ENCODE measurements at regions not wholly inside any gene's neighbourhood (a gene's known extent, or its start where the extent isn't known, plus 50 kb on each side); places are given as distances from the start of the nearest gene placed in this dataset.

DNA sequence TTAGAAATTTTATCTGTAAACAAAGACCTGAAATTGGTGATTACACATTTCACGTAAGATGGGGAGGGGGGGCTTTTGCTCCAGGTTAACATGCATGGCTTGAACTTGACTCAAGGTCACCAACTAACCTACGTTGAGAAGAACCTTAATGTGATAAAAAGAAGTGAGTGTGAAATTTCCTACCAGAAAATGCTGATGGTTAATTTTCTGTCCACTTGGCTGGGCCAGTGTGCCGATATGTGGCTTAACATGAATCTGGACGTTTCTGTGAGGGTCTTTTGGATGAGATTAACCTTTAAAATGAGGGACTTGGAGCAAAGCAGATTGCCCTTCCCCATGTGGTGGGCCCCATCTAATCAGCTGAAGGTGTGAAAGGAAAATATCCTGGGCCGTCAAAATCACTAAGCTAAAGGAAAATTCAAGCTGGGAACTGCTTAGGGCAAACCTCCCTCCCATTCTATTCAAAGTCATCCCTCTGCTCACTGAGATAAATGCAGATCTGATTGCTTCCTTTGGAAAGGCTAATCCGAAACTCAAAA lies 107.3 kb upstream of the ENPP6 start:
- Histone ChIP-seq H3T11ph (ENCODE audit: low read length) (no peak overlapping the region), H2BK12ac (ENCODE audit: insufficient read length, low read depth, low read length) (no peak overlapping the region), H2AK5ac (ENCODE audit: insufficient read length, low read length) (no peak overlapping the region), H3K4me2 (ENCODE audit: insufficient read depth, insufficient read length, low read length) (no peak overlapping the region), H3K4me1 (ENCODE audit: insufficient read depth, low read length) (no peaks in the 10 kb centered on the region), H4K8ac (replicated peaks; ENCODE audit: insufficient read length, low read depth, low read length) (no peak overlapping the region), H3K79me2 (ENCODE audit: insufficient read depth, low read length) (no peaks in the 10 kb centered on the region), H2BK5ac (ENCODE audit: insufficient read length, low read length) (no peak overlapping the region), H3K4ac (ENCODE audit: low read depth, low read length) (no peak overlapping the region), H2BK20ac (ENCODE audit: low read depth, low read length, poor library complexity, severe bottlenecking) (no peak overlapping the region), H3K18ac (ENCODE audit: insufficient read length, low read depth, low read length) (no peak overlapping the region), H3K23me2 (ENCODE audit: insufficient read length, low read depth, low read length, poor library complexity, severe bottlenecking) (no peaks in the 10 kb centered on the region), H4K5ac (ENCODE audit: insufficient read length, low read depth, low read length) (no peak overlapping the region), H4K20me1 (ENCODE audit: control insufficient read depth, insufficient read depth, insufficient read length) (no peaks in the 10 kb centered on the region), H3K9me3 (ENCODE audit: control insufficient read depth, low read depth, low read length) (no peaks in the 10 kb centered on the region), H2BK15ac (ENCODE audit: low read depth, low read length) (no peak overlapping the region), H3K27ac (ENCODE audit: insufficient read length, low read depth, low read length) (no peak overlapping the region), H4K91ac (ENCODE audit: insufficient read length, low read depth, low read length) (no peak overlapping the region), H2AFZ (ENCODE audit: low read length) (no peak overlapping the region), H3K23ac (ENCODE audit: insufficient read length, low read depth, low read length) (no peak overlapping the region), H2BK120ac (ENCODE audit: low read depth, low read length, poor library complexity, severe bottlenecking) (no peak overlapping the region), H3K9ac (ENCODE audit: extremely low read depth, insufficient read length, low read length) (no peak overlapping the region), H3K14ac (ENCODE audit: insufficient read depth, low read length) (no peak overlapping the region), H3K79me1 (ENCODE audit: insufficient read depth, low read depth, low read length, poor library complexity, severe bottlenecking) (no peaks in the 10 kb centered on the region), H3K27me3 (ENCODE audit: insufficient read depth, low read length) (no peaks in the 10 kb centered on the region), H3K56ac (ENCODE audit: insufficient read length, low read depth, low read length) (no peak overlapping the region)
- TF ChIP-seq, protein P1, sequence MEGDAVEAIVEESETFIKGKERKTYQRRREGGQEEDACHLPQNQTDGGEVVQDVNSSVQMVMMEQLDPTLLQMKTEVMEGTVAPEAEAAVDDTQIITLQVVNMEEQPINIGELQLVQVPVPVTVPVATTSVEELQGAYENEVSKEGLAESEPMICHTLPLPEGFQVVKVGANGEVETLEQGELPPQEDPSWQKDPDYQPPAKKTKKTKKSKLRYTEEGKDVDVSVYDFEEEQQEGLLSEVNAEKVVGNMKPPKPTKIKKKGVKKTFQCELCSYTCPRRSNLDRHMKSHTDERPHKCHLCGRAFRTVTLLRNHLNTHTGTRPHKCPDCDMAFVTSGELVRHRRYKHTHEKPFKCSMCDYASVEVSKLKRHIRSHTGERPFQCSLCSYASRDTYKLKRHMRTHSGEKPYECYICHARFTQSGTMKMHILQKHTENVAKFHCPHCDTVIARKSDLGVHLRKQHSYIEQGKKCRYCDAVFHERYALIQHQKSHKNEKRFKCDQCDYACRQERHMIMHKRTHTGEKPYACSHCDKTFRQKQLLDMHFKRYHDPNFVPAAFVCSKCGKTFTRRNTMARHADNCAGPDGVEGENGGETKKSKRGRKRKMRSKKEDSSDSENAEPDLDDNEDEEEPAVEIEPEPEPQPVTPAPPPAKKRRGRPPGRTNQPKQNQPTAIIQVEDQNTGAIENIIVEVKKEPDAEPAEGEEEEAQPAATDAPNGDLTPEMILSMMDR (conservative IDR thresholded peaks at IDR 0.05) = no peak
- peaks cover 6 to 23% of the 10 kb centered on the region in 2 experiments; a peak in 2 of 4 replicates for H3K4me1 Mint-ChIP-seq
- WGBS (ENCODE audit: extremely low coverage, insufficient read length, low lambda C conversion rate) = no CpG with 5 or more reads among the region's 6 CpGs
- H3K4me3 Mint-ChIP-seq = no peak overlapping the region
- no peaks in the 10 kb centered on the region; the same call in 1 of the 2 replicates for H3K27me3 Mint-ChIP-seq (ENCODE audit: low read depth)
- DNase-seq = no peak
- peaks cover 0 to 13% (median 5%) of the 10 kb centered on the region in 3 experiments; a peak in 4 of 7 replicates for H3K36me3 Mint-ChIP-seq (ENCODE audit: insufficient read depth in 1 of 3, low read depth in 3 of 3)
- no peak overlapping the region for H3K27ac Mint-ChIP-seq
- peaks cover 9 to 13% of the 10 kb centered on the region in 2 experiments; a peak in 3 of 5 replicates for H3K9me3 Mint-ChIP-seq
